ENCODE measurements at regions not wholly inside any gene's neighbourhood (a gene's known extent, or its start where the extent isn't known, plus 50 kb on each side); places are given as distances from the start of the nearest gene placed in this dataset.

DNA sequence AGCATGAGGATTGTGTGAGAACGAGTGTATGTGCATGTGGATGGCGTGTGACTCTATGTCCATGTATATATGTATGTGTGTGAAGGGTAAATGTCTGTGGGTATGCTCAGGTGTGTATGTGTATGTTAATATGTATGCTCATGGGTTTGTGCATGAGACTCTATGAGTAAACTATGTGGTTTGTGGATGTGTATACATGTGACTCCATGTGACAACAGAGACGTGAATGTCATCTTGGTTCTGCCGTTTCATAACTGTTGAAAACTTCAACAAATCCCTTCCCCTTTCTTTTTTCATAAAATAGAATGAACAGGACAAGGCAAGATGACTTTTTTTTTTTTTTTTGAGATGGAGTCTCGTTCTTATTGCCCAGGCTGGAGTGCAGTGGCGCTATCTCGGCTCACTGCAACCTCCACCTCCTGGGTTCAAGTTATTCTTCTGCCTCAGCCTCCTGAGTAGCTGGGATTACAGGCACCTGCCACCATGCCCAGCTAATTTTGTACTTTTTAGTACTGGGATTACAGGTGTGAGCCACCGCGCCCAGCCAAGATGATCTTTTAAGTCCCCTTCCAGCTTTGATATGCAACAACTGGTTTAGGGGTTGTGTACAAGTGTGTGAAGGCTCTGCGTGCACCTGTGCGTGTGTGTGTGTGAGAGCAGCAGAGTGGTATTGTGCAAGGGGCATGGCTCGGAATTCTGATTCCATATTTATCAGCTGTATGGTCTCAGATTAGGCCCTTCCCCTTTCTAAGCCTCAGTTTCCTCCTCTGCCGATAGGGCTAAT lies 106.3 kb downstream of the EBNA1BP2 start:
- DNase-seq (ENCODE audit: low read depth in 4 of 4, low spot score in 1 of 4): no peak

DNA sequence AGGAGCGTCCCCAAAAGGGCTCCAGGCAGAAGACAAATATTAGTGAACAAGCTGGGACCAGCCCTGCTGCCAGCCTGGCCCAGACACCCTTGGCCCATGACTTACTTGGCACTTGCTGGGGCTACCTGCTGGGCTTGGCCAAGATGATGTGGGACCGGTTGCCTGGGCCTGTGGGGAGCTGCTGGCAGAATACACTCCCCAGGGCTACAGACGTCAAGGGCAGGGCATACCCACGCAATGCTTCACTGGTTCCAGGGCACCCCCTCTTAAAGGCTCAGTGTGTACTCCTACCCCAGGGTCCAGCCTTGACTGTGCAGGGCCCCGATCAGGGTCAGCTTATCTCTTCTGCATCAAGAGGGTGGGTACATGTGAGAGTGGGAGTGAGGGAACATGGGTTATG lies 106.5 kb upstream of the SLC2A1 start:
- DNase-seq (ENCODE audit: low read depth in 4 of 4, low spot score in 1 of 4): no peak

DNA sequence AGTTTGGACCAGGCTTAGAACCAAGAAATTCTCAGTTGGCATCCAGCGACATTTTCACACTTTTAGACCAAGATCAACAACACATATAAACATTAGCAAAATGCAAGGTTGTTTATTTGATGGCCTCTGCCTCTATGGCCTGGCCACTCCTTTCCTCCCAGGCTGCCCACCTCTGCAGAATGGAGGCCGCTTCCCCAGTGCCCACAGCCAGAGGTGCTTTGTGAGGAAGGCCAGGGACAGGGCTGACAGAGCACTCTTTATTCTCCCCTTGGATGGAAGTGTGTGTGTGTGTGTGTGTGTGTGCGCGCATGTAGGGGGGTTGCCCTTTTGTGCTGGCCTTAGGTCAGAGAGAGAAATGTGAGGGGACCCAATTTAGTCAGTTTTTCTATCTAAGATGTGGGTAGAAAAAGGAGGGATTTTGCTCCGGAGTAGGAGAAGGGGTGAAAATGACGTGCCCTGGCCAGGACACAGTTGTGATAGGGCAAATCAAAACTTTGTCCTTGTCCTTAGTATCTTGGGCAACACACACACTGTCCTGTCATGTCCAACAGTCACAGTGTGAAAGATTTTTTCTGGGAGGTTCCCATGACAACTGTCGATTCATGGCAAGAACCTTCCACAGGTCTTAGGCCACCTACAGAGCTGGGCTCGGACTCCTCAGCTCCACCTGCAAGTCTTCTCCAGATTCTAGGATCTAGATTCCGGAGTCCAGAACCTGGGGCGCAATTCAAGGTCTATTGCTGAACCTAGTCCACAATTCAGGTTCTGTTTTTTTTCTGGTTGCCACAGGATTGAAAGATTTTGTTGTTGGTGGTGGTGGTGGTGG lies 104.9 kb upstream of the SLC2A1 start:
- no peak for DNase-seq (ENCODE audit: low read depth in 4 of 4, low spot score in 1 of 4)

DNA sequence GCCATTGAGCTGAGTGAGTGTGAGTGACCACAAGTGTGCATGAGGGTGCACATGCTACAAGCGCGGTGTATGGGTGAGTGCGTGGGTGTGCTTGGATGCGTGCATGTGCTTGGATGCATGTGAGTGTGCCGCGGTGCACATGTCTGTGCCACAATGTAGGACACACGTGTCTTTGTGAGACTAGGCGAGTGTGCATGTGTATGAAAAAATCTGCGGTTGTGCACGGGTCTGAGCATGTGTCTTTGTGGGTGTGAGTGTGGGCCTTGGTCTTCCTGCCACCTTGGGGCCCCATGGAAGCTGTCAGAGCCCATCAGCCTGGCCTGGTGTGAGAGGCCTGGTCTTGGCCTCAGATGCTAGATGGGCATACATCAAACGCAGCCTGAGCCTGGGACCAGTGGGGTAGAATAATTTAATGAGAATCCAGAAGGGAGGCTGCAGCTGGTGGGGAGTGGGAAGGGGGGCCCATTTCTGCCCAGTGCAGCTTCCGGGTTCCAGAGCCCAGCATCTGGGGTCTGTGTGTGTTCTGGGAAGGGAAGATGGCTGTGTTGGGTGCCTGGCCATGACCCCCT lies 103.9 kb upstream of the SLC2A1 start:
- DNase-seq (ENCODE audit: low read depth in 4 of 4, low spot score in 1 of 4): no peak

DNA sequence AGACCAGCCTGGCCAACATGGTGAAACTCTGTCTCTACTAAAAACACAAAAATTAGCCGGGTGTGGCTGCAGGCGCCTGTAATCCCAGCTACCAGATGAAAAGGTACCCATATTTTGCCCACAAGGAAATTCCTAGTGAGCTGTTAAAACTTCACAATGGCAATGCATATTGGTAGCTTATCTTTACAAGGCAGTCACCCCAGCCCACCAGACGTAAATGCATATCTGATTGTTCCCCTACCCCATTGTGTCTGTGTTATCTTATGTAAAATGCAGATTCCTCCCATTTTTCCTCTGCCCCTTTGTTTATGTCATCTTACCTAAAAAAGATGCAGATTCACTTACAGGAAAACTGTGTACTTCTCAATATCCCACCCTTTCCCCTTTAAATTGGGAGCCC lies 103.1 kb upstream of the SLC2A1 start:
- no peak for DNase-seq (ENCODE audit: low read depth in 4 of 4, low spot score in 1 of 4)

DNA sequence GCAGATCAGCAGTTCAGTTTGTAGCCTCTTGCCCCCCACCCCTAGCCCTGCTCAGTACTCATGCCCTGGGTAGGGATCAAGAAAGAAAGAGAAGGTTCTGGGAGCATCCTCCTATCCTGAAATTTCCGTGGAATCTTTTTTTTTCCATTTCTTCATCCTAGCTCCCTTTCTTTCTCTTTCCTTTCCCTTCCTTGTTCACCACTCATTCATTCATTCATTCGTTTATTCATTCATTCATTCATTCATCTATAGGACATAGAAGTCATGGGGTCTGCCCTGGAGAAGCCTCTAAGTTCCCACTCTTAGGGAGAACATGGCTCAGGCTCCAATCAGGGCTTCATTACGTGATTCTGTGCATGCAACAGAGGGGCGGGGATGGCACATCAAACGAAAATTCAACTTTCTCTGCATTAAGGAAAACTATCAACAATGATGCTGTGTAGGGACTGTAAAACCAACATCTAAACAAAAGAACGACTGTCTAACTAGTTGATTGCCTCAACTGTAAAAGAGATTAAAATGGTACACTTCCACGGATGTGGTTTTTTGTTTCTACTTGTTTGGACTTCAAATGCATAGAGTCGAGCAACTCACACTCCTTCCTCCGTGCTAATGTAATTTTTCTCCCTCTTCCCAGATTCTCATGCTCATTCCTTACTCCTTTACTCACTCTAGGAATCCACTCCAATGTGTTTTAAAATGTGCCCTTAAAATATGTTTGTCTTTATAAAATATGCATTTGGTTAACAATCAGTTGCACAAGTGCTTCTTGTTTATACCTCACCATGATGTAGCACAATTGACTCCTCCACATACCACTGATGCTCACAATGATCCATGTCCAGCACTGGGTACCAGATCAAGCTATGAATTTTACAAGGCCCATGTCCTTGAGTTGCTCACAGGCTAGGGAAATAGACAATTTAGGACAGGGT lies 101.2 kb upstream of the SLC2A1 start:
- no peak for DNase-seq (ENCODE audit: low read depth in 4 of 4, low spot score in 1 of 4)

DNA sequence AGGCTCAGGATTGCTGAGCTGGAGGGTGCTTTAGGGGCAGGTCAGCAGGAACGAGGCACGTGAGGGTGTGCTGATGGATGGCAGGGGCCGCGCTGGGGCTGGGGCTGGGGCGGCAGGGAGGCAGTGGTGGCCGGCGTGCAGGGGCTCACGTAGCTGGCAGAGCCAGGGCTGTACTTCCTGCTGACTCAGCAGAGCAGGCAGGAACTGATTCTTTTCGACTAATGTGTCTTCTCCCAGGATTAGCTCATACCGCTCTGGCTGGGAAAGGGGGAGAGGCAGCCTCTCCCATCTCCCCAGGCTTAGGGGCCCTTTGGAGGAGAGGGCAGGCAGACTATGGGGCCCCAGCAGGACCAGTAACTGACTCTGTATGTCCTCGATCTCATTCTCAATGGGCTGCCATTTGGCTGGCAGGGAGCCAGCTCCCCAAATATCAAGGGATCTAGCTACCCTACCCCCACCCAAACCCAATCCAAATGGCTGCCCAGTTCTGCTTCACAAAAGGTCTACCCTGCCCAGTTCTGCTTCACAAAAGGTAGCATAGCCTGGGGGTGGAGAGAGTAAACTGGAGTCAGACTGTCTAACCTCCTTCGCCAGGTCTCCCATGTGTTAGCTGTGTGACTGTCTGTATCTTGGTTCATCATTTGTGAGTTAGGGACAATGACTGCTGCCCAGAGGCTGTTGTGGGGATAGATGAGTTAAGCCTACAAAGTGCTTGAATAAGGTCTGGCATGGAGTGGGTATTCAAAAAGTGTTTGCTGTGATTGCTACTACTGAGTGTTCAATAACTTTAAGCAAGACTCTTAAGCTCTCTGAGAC lies 100.1 kb upstream of the SLC2A1 start:
- peak in 1 of 4 experiments; percentile 42 for DNase-seq (ENCODE audit: low read depth in 4 of 4, low spot score in 1 of 4)

DNA sequence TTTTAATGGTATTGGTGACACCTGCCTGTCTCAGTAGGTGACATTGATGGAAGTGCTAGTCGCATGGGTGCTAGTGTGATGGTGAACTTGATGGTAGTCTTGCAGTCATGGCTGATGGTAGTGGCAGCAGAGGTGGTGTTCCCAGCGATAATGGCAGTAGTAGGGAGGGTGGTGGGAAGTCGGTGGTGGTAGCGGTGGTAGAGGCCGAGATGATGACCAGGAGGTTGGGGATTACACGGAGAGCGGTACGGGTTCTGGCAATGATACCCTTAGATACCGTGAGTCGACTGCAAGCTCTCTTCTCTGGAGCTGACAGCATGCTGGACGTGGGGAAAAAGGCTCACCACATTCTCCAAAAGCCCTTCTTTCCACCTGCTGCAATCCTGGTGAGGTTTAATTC lies 99.4 kb upstream of the SLC2A1 start:
- DNase-seq (ENCODE audit: low read depth in 4 of 4, low spot score in 1 of 4): no peak

DNA sequence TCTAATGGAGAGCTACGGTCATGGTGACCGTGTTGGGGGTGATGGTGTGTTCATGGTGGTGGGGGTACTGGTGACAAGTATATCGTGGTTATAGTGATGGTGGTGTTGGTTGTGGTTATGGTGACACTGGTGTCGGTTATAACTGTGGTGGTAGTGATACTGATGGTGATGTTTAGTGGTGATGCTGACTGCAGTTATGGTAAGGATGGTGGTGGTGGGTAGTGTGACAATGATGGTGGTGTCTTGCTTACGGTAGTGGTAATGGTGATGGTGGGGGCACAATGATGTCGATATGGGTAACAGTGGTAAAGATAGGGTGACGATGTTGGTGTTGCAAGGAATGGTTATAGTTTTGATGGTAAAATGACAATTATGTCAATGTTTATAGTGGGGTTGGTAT lies 98.9 kb upstream of the SLC2A1 start:
- no peak for DNase-seq (ENCODE audit: low read depth in 4 of 4, low spot score in 1 of 4)

DNA sequence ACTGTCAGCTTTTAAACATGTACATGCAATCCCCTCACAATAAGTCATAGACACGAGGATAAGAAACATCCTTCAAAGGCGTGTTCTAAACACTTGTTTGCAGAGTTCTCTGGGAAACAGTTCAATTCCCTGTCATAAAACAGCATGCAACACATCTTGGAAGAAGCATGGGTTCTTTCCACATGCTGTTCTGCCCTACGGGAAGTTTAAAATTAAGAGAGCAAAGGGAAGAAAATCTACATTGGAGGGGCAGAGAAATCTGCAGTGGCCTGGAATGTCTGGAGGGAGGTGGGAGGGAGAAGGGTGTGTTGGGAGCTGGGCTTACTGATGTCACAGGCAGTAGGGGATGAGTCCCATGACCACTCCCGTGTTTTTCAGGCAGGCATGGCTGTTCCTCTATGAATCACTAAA lies 98.3 kb upstream of the SLC2A1 start:
- no peak for DNase-seq (ENCODE audit: low read depth in 4 of 4, low spot score in 1 of 4)

DNA sequence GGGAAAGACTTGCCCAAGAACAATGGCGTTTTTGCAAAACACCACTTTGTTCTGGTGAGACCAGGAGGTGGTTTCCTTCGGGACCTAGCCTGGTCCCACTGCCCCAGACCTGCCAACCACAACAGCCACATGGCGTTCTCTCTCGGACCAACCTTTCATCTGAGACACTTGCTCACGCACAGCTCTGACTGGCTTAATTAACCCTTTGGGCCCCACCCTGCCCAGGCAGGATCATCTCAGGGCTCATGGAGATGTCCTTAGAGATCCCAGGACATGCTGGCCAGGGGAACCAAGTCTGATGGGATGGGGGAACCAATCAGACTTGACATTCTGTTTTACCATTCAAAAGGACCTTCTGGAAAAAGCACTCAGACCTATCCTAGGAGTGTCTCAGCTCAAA lies 97.8 kb upstream of the SLC2A1 start:
- no peak for DNase-seq (ENCODE audit: low read depth in 4 of 4, low spot score in 1 of 4)

DNA sequence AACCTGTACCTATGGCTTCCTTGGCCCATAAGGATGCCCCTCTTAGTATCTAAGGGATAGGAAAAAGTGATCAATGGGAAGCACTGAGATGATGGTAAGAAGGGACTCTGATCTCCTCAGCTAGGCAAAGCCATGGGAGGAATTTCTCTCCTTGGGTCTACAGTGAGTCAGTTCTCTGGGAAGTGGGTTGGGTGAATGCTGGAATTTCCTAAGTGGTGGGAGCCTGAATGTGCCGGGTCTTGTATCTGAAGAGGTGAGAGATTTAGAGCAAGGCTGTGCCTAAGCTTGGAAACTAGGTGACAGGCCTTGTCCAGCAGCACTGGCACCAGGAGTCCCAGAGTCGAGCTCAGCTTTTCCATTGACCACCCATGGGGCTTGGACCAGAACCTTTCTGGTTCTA lies 96.3 kb upstream of the SLC2A1 start:
- no peak for DNase-seq (ENCODE audit: low read depth in 4 of 4, low spot score in 1 of 4)

DNA sequence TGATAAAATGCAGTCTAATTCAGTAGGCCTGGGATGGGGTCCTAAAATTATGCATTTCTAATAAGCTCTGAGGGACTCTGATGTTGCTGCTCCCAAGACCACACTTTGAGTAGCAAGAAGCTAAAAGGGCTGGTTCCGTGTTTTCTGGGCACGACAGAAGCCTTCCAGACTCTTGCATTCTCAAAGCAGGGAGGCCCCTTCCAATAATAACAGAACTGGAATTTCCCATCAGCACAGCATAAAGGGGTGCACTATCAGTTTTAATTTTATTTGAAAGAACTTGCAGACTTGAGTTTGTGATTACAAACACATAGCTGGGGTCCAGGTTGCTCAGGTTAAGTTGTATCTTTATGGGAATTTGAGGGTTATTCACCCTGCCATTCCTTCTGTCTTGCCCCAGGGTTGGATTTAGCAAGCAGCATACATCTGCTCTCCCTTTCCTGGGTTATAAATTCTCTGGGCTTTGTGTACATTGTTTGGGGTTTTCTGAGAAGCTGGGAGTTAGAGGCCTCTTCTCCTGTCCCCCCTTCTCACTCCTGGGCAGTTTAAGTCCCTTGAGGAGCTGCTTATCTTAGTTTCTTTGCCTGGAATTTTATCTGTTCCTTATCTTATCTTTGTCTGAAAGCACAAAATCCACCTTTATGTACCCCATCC lies 94.2 kb upstream of the SLC2A1 start:
- no peak for DNase-seq (ENCODE audit: low read depth in 4 of 4, low spot score in 1 of 4)

DNA sequence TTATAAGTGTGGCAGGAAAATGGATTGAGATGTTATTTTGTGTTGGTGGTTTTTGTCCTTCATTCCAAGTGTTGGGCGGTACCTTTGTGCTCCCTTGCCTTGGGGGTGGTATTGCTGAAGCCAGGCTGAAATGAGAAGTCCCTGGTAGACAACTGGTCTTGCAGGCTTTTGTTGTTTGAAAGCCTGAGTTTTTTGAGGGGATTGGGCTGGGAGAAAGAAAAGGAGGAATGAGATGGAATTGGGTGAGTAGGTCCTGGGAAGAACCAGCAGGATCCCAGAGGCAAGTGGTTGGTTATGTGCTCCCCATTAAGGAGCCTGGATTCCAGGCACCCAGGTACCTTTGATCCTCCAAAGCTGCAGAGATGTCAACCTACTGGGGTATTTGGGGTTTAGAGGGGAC lies 93.7 kb upstream of the SLC2A1 start:
- DNase-seq (ENCODE audit: low read depth in 4 of 4, low spot score in 1 of 4): no peak

DNA sequence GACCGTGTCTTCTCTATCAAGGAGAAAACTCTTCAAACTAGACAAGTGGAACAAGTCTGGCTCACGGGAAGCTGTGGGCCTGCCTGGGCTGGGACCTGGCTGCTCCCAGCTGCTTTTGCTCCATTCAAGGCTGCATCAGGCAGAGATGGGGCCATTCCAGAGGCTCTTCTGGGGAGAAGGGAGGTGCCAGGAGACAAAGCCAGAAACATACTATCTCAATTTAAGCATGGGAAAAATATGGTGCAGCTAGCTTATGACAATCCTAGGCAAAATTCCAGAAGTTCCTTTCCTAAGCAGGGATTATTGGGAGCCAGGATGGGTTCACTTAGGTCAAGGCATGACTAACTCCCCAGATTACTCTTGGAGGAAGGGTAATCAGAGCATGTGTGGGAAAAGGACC lies 90.8 kb upstream of the SLC2A1 start:
- DNase-seq (ENCODE audit: low read depth in 4 of 4, low spot score in 1 of 4): no peak

DNA sequence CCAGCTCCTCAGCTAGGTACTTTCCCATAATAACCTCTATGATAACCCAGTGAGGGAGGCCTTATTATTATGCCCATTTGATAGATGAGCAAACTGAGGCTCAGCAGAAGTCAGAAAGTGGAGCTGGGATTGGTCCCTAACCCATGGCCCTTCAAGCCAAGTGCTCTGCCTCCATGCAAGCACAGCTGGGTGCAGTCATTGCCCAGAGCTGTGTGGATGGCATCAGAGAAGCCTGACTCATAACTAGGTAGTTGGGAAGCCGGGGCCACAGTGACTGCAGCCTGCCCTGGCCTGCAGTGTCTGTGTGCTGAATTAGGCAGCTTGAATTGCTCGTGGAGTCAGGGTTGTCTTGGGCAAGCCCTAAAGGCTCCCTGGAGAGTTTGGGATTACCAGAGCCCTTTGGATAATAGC lies 89.9 kb upstream of the SLC2A1 start:
- no peak for DNase-seq (ENCODE audit: low read depth in 4 of 4, low spot score in 1 of 4)

DNA sequence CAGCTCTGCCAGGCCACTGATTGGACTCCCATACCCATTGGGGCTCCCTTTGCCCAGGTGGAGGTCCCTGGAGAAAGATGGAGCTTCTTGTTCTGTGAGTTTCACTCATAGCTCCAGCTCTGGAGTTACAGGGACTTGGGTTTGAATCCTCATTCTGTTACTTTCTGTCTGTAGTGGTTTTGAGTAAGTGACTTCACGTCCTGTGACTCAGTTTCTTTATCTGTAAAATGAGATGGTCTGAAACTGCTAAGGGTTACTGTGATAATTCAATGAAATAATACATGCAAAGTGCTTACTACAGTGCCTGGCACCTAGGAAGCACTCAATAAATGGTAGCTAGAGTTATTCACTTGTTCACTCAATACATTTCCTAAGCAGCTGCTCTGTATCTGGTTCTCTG lies 88.5 kb upstream of the SLC2A1 start:
- no peak for DNase-seq (ENCODE audit: low read depth in 4 of 4, low spot score in 1 of 4)

DNA sequence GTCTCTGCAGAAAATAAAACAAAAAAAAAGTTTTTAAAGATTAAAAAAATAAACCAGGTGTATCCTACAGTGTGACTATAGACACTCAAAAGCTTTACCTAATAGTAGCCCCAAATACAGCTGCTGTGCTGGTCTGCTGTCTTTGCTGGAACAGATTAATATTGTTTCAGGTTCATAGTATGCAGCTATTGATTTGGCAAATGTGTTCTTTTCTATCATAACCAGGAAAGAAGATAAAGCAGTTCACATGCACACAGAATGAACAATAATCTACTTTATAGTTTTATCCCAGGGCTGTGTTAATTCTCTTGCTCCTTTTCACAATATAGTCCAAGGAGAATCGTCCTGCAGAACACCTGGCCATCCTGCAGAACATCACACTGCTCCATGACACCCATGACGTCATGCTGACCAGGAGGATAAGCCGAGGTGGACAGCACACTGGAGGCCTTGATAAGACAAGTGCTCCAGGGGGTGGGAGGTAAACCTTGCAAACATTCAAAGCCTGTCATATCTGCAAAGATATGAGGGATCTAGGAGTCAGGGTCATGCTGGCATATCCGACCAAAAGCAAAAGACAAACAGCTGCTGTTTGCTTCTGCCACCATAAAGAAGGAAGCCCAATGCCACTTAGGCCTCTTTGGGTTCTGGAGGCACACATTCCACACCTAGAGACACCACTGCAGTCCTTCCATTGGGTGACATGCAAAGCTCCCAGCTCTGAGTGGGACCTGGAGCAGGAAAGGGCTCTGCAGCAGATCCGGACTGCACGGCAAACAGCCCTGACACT lies 86.1 kb upstream of the SLC2A1 start:
- no peak for DNase-seq (ENCODE audit: low read depth in 4 of 4, low spot score in 1 of 4)

DNA sequence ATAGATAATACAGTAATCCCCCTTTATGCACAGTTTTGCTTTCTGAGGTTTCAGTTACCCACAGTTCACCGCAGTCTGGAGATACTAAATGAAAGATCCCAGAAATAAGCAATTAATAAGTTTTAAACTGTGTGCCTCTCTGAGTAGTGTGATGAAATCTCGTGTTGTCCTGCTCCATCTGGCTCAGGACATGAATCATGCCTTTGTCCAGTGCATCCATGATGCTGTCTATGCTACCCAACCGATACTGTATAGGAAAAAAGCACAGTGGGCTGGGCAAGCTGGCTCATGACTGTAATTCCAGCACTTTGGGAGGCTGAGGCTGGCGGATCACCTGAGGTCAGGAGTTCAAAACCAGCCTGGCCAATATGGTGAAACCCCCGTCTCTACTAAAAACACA lies 85.0 kb upstream of the SLC2A1 start:
- DNase-seq (ENCODE audit: low read depth in 4 of 4, low spot score in 1 of 4): no peak

All from stimulated activated CD4-positive, alpha-beta T cell treated with anti-CD3 and anti-CD28 coated beads, Interleukin-1b, Interleukin-23, amount 100 ng/mL, for 24 hours (primary cell).